GM10266 (cell line): ENCODE measurements at regions not wholly inside any gene's neighbourhood (a gene's known extent, or its start where the extent isn't known, plus 50 kb on each side); places are given as distances from the start of the nearest gene placed in this dataset.

Source experiments
- DNase-seq: peaks from one replicate; pipeline ENCODE4 v3.0.0; 2012; ENCODE audit errors: extremely low spot score
- CTCF ChIP-seq: IDR thresholded peaks from 2 replicates; pipeline ENCODE4 v1.5.1; 2012; ENCODE audit warnings: mild to moderate bottlenecking, low read depth; ENCODE audit not compliant: control insufficient read depth, insufficient read depth; ENCODE audit errors: missing control alignments

- no peak for DNase-seq
- TF ChIP-seq CTCF, result no peak
Measured at GRCh38 chr13:60214213-60215055, 50.7 kb upstream of the DIAPH3 start.

- DNase-seq, result no peak
- TF ChIP-seq CTCF, result no peak
Measured at GRCh38 chr13:60220072-60220471, 56.3 kb upstream of the DIAPH3 start.

- TF ChIP-seq CTCF, result no peak
- no peak for DNase-seq
Measured at GRCh38 chr13:60221581-60221980, 57.9 kb upstream of the DIAPH3 start.

- no peak for DNase-seq
- peak; percentile 43 for TF ChIP-seq CTCF
Measured at GRCh38 chr13:60226507-60226906, 62.8 kb upstream of the DIAPH3 start.

GRCh38 chr13:60227158-60227557 lies 63.4 kb upstream of the DIAPH3 start:
- no peak for DNase-seq
- no peak for TF ChIP-seq CTCF

- TF ChIP-seq CTCF, result no peak
- no peak for DNase-seq
Measured at GRCh38 chr13:60229708-60230272, 66.1 kb upstream of the DIAPH3 start.

- no peak for TF ChIP-seq CTCF
- DNase-seq, result no peak
Measured at GRCh38 chr13:60230593-60230992, 66.9 kb upstream of the DIAPH3 start.
